ENCODE measurements at regions not wholly inside any gene's neighbourhood (a gene's known extent, or its start where the extent isn't known, plus 50 kb on each side); places are given as distances from the start of the nearest gene placed in this dataset.

DNA sequence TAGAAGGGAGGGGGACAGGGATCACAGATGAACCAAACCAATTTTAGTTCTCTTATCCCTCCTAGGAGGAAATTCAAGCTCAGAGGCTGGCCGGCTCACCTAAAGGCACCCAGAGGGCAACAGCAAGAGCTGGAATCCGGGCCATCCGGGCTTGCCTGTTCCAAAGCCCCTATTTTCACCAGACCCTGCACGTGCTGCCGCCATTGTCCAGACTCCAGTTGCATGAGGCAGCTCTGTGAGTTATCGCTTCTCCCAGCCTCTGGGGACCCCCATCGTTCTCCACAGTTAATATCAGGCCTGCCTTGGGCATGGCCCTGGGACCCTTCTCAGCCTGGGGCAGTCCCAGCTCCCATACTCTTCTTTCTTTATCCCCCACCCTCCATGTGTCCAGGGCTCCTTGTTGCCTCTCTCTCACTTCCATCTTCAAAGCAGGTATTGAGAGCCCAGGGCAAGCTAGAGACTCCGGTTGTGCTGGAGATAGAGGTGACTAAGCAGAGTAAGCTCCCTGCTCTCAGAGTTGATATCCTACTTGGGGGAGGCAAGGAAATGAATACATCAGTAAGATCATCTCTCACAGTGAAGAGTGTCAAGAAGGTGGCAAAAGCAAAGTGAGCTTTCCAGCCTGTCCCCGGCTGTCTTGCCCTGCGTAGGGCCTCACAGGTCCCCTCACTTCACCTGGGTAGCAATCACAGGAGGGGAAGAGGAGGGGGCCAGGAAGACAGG, 322.8 kb downstream of the UACA start:
- DNase-seq: no peak

DNA sequence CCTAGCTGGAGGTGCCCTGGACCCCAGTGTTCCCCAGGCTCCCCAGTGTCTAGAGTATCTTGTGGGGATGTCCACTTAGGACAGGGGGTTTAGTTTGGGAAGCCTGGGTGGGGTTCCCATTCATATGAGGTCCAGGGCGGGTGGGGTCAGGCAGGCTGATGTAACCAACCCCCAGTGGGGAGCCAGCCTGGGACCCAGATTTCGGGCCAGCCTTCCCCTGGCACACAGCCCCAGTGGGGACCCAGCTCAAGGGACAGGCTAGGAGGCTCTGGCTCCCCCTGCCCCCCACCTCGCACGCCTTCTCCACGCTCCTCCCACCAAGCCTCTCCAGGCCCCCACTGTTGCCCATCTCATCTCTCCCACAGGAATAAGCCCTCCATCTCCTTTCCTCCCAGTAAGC, 323.5 kb downstream of the UACA start:
- DNase-seq: no peak

- no peak for DNase-seq
Observed at GRCh38 chr15:70439304-70439877, 324.0 kb downstream of the UACA start.

- DNase-seq: no peak
Observed at GRCh38 chr15:70438776-70439175, 324.6 kb downstream of the UACA start.

DNA sequence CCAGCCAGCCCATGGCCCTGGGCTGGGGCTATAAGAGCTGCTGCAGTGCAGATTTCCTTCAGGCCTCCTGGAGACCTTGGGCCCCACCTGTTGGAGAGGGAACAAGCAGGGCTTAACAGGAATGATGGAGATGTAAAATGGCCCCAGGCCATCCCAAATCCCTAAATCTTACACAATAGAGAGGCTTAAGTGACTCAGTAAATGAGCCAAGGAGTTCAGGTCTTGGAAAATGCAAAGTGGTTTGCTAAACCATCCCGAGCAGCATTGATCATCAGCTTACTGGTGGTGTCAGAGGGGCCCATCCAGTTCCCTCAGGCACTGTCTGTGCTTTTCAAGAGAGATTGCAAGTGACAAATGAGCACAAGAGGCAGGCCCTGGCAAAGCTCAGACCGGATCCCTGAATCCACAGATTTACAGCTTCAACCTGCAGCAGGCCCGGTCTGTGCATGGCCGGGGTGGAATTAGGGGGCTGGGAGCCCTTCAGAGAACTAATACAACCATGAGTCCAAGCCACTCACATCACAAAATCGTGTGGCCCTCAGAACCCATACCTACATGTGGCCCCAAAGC, 325.4 kb downstream of the UACA start:
- no peak for DNase-seq

DNA sequence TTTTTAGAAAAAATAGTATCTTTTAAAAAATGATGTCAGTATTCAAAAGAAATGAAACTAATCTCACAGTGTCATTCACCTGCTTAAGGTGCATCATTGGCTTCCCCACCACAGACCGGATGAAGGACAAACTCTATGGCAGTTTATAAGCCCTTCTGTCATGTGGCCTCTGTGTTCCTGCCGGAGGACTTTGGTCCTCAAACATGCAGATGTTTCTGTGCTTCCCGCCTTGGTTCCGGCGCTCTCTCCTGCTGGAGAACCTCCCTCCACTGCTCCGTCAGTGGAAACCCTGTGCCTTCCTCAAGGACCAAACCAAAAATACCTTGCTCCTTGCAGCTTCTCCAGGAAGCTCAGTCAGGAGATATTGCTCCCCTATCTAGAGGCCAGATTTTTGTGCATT, 326.3 kb downstream of the UACA start:
- DNase-seq: no peak

GRCh38 chr15:70436428-70436827, 326.9 kb downstream of the UACA start:
- no peak for DNase-seq

DNA sequence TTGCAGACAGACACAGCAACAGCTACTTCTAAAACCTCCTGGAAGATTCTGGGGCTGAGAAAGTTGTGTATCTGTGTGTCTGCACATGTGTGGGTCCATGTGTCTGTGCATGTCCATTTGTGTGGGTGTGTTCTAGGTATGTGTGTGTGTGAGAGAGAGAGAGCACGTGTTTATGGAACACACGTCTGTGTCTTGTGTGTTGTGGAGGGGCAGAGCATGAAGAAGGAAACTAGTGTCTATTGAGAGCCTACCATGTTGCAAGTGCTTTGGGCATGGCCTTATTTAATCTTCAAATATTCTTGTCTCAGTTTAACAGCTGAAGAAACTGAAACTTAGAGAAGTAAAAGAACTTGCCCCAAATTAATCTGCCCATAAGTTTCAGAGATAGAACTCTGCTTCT, 327.5 kb downstream of the UACA start:
- no peak for DNase-seq

DNA sequence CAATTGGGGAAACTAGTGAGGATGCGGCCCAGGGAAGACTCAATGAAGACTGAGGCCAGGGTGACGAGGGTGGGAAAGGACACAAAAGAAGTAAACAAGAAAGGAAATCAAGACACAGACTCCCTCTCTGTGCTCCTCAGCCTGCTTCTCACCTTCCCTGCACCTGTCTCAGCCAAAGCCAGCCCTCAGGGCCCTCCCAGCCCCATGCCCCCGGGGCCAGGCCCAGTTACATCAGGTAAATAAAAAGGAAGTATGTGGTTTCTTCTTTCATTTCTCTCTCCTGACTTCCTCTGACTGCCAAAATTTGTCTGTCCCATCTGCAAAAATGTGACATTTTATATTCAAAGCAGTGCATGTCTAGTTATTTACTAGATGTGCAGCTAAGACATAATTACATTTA, 328.0 kb downstream of the UACA start:
- DNase-seq: no peak

- DNase-seq: no peak
Observed at GRCh38 chr15:70433586-70434324, 329.6 kb downstream of the UACA start.

DNA sequence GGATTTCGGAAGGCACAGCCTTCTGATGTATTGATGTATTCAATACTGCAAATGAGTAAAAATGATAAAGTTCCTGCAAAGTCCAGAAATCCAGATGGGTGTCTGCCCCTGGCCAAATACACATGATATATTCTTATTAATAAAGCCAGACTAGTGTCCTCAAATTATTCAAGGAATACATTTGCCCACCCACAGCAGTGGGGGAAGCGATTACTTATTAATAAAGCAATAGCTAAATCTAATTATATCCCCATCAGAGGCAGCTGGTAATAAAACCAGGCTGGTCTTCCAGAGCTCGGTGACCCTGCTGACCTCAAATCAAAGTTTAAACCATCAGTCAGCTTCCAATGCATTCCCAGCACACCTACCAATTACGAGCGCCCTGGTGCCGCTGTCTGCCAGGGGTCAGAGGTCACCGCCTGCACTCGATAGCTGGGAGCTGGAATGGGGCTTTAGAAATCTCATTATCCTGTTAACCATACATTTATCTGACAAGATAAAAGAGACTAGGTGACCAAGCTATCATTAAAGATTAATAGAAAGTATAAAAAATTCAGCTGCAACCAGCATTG, 330.3 kb downstream of the UACA start:
- no peak for DNase-seq

DNA sequence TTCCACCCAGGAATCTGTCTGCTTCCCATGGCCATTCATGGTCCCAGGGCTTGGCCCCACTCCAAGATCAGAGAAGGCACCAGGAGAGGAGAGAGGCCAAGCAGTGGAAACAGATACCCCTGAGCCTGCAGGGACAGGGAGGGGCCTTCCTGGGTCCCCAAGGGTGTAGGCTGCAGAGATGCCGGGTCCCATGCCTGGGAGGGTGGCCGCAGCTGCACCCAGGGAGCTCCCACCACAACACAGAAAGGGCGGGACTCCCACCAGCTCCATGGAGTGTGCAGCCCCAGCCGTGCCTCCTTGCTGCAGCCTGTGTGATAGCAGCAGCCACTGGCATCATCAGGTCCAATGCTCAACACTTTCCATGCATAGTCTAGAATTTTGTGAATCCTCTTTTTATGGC, 331.5 kb downstream of the UACA start:
- no peak for DNase-seq

GRCh38 chr15:70430069-70430468, 332.4 kb upstream of the TLE3 start:
- DNase-seq: no peak

DNA sequence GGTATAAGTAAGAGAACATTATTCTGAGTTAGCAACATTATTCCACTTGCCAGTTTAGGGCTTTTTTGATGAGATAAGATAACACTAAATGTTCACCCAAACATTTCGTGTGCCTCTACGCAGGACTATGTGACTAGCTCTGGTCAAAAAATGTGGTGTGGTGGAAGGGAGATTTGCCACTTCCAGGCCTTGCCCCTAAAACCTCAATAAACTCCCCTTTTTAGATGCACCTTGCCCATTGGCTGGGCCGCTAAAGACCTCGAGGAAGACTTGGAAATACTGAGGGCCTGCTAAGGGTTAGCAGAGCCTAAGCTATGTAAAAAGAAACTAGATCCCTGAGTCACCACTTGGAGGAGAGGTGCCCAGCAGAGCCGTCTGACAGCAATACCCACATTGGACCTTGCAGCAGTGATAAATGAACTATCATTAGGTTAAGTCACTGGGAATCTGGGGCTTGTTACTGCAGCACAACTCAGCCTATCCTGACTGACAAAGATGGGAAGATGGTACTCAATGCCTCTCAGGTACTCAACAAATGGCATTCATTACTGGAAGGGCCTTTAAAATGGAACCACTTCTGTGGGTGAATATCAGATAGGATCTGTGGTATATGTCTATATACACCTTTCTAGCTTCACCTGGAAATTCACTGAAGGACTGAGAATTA, 331.5 kb upstream of the TLE3 start:
- no peak for DNase-seq

DNA sequence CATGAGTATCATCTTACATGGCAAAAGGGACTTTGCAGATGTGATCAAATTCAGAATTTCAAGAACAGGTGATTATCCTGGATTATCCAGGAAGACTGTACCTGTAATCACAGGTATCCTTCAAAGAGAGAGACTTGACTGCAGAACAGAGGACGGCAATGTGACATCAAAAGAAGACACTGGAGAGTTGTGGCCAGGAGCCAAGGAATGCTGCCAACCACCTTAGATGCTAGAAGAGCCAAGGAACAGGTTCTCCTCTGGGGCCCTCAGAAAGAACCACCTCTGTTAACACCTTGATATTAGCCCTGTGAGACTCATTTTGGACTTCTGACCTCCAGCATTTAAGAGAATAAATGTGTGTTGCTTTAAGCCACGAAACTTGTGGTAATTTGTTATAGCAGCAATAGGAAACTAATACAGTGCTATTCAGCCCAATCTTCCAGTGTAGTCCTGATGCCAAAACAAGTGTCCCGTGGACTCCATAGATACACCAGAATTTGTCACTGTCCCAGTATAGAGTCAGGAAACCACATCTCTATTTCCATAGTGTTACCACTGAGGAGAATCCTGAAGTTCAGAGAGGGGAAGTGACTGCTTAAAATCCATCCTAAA, 330.6 kb upstream of the TLE3 start:
- no peak for DNase-seq

GRCh38 chr15:70427167-70428120, 329.7 kb upstream of the TLE3 start:
- no peak for DNase-seq

- no peak for DNase-seq
Observed at GRCh38 chr15:70426096-70426821, 328.5 kb upstream of the TLE3 start.

- no peak for DNase-seq
Observed at GRCh38 chr15:70424937-70425411, 327.3 kb upstream of the TLE3 start.

DNA sequence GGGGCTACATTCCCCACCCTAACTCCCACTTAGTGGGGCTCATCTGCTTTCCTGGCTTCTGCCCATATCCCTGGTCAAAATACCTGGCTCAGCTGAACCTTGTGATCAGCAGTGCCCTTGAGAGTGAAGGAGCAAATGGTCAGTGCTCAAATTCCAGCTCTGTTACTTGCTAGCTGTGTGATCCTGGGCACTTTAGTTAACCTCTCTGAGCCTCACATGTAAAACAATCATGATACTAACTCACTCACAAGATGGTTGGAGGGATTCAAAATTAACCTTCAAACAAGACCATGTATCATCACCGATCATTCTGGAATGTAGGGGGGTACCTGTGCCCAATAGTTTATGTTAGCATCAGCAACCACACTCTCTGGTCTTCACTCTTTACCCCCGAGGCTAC, 325.6 kb upstream of the TLE3 start:
- DNase-seq: no peak

GRCh38 chr15:70422342-70422741, 324.6 kb upstream of the TLE3 start:
- no peak for DNase-seq
